HUDEP-2 (cell line): ENCODE measurements at regions not wholly inside any gene's neighbourhood (a gene's known extent, or its start where the extent isn't known, plus 50 kb on each side); places are given as distances from the start of the nearest gene placed in this dataset.
"Not testable (repeated sequence)": the region's sequence is repeated elsewhere in the genome, so short reads cannot be mapped to it uniquely, and the experiment has no call there.

ENCODE experiments used
- DNase-seq, 76 experiments: peaks; one replicate each; lab custom pipeline; 2025; ENCODE audit not compliant: unreplicated experiment in 76 of 76; lab: John Stamatoyannopoulos, UW

- no peak for DNase-seq
Measured at GRCh38 chr6:81878479-81878878, 126.0 kb upstream of the TENT5A start.

GRCh38 chr6:81876971-81877370 lies 124.5 kb upstream of the TENT5A start:
- no peak for DNase-seq

GRCh38 chr6:81875782-81876293 lies 123.4 kb upstream of the TENT5A start:
- DNase-seq = no peak

GRCh38 chr6:81869749-81870508 lies 117.4 kb upstream of the TENT5A start:
- DNase-seq = not testable (repeated sequence)

- DNase-seq = no peak
Measured at GRCh38 chr6:81865712-81866111, 113.2 kb upstream of the TENT5A start.

GRCh38 chr6:81864124-81864523 lies 111.6 kb upstream of the TENT5A start:
- DNase-seq = no peak

- no peak for DNase-seq
Measured at GRCh38 chr6:81863123-81863522, 110.6 kb upstream of the TENT5A start.

- no peak for DNase-seq
Measured at GRCh38 chr6:81861281-81861680, 108.8 kb upstream of the TENT5A start.

- no peak for DNase-seq
Measured at GRCh38 chr6:81859884-81860283, 107.4 kb upstream of the TENT5A start.

GRCh38 chr6:81857812-81858211 lies 105.3 kb upstream of the TENT5A start:
- DNase-seq = no peak

- no peak for DNase-seq
Measured at GRCh38 chr6:81856872-81857271, 104.4 kb upstream of the TENT5A start.

GRCh38 chr6:81854474-81854873 lies 102.0 kb upstream of the TENT5A start:
- DNase-seq = no peak

GRCh38 chr6:81853975-81854374 lies 101.5 kb upstream of the TENT5A start:
- no peak for DNase-seq

GRCh38 chr6:81849248-81849647 lies 96.8 kb upstream of the TENT5A start:
- no peak for DNase-seq

- DNase-seq = no peak
Measured at GRCh38 chr6:81847866-81848265, 95.4 kb upstream of the TENT5A start.

- DNase-seq = no peak
Measured at GRCh38 chr6:81844686-81845085, 92.2 kb upstream of the TENT5A start.

GRCh38 chr6:81843302-81843701 lies 90.8 kb upstream of the TENT5A start:
- no peak for DNase-seq

GRCh38 chr6:81842254-81842653 lies 89.8 kb upstream of the TENT5A start:
- DNase-seq = no peak

- peak in 1 of 76 experiments; percentile 14 for DNase-seq
Measured at GRCh38 chr6:81838724-81839426, 86.4 kb upstream of the TENT5A start.

GRCh38 chr6:81838031-81838430 lies 85.5 kb upstream of the TENT5A start:
- peak in 2 of 76 experiments; percentile 23 to 24 for DNase-seq

- DNase-seq = no peak
Measured at GRCh38 chr6:81834141-81834681, 81.7 kb upstream of the TENT5A start.

GRCh38 chr6:81832304-81832703 lies 79.8 kb upstream of the TENT5A start:
- no peak for DNase-seq
